NOMO-1 treated with dmso at 0.1 percent for 144 hours (cell line): ENCODE measurements at regions not wholly inside any gene's neighbourhood (a gene's known extent, or its start where the extent isn't known, plus 50 kb on each side); places are given as distances from the start of the nearest gene placed in this dataset.
"Not testable (repeated sequence)": the region's sequence is repeated elsewhere in the genome, so short reads cannot be mapped to it uniquely, and the experiment has no call there.

Experiments used
- DNase-seq: peaks from one replicate; lab custom pipeline; 2025; ENCODE audit not compliant: unreplicated experiment; lab: John Stamatoyannopoulos, UW

DNA sequence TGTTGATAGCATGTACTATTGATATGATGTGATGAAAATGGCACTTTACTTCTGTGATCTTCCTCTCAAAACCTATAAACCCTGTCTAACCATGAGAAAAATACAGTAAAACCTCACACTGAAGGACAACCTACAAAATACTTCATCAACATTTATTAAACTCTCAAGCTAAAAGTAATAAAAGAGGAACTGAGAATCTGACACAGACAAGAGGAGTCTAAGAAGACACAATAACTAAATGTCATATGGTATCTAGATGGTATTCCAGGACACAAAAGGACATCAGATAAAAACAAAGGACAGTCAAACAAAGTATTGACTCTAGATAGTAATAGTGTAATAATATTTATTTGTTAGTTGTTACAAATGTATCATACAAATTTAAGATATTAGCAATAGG is 655.3 kb downstream of the SH3BGRL start:
- no peak for DNase-seq

DNA sequence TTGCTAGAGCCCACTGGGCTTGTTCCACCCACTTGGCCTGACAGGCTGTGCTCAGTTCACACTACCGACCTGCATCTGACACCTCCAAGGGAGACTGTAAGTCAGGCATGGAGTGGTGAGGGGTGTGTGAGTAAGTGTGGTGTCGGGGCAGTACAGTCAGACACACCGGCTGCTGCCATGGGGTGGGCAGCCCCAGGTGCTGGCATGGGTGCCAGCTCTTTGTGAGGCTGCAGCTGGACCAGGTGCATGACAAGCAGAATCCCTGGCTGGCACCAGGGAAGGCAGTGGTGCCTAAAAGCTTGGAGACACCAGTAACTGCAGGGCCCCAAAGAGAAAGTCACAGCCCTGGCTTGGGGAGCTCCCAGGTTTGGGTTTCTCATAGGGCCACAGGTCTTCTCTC is 665.0 kb downstream of the SH3BGRL start:
- no peak for DNase-seq

- DNase-seq = no peak
These were observed 667.1 kb downstream of the SH3BGRL start for GRCh38 chrX:81868979-81869378.

GRCh38 chrX:81874807-81875206 is 672.9 kb downstream of the SH3BGRL start:
- no peak for DNase-seq

GRCh38 chrX:81875800-81876199 is 673.9 kb downstream of the SH3BGRL start:
- DNase-seq = no peak

- DNase-seq = no peak
These were observed 674.5 kb downstream of the SH3BGRL start for GRCh38 chrX:81876437-81876836.

- no peak for DNase-seq
These were observed 688.6 kb downstream of the SH3BGRL start for GRCh38 chrX:81890521-81890920.

DNA sequence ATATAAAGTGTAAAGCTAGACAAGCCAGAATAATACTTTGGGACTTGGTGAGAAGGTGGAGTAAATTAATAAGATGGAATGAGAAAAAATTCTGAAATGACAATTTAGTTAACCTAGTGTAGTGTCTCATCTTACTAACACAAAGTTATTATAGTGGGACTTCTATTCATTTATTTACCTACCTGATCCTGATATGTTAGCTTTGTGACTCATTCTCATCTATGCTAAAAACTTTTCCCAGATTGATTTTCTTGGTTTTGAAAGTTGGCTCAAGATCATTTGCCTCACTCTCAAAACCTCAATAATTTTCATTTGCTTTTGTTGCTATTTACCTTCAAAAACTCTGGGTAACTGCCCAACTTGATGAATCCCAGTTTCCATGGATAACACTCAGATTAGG is 698.6 kb downstream of the SH3BGRL start:
- no peak for DNase-seq

GRCh38 chrX:81925812-81926211 is 723.9 kb downstream of the SH3BGRL start:
- DNase-seq = no peak

GRCh38 chrX:81945911-81946310 is 744.0 kb downstream of the SH3BGRL start:
- not testable (repeated sequence) for DNase-seq

DNA sequence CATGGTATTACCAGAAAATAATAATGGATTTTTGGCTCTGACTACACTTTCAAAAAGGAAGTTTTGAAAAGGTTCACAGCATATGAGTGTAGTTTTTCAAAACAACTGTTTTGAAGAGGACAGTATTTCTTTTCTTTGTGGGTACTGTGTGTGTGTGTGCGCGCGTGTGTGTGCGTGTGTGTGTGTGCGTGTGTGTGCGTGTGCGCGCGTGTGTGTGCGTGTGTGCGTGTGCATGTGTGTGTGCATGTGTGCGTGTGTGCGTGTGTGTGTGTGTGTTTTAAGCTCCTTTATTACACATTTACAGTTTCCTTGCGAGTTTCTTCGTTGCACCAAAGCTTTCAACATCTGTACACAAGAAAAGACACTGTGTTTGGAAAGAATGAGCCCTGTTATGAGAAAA is 755.4 kb downstream of the SH3BGRL start:
- no peak for DNase-seq

GRCh38 chrX:81957900-81958545 is 756.1 kb downstream of the SH3BGRL start:
- peak; percentile 38 for DNase-seq

DNA sequence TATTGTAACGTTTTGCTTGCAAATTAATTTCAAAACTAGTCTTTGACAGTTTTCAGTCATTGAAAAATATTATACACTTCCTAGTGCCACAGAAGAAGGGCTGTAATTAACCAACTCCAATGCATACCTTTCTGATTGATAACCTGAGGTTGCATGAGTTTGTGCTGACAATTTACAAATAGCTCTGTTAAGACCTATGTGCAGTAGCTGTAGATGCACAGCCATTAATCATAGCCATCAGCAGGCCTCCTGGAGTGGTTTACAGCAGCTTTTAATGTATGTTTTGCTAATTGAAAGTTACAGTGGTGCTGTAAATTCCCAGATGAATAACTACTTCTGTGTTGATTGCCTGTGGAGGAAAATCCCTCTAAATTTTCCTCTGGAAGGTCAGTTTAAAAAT is 758.1 kb downstream of the SH3BGRL start:
- DNase-seq = no peak

DNA sequence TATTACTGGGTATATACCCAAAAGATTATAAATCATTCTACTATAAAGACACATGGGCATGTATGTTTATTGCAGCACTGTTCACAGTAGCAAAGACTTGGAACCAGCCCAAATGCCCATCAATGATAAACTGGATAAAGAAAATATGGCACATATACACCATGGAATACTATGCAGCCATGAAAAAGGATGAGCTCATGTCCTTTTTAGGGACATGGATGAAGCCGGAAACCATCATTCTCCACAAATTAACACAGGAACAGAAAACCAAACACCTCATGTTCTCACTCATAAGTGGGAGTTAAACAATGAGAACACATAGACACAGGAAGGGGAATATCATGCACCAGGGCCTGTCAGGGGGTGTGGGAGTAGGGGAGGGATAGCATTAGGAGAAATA is 772.5 kb downstream of the SH3BGRL start:
- DNase-seq = not testable (repeated sequence)

DNA sequence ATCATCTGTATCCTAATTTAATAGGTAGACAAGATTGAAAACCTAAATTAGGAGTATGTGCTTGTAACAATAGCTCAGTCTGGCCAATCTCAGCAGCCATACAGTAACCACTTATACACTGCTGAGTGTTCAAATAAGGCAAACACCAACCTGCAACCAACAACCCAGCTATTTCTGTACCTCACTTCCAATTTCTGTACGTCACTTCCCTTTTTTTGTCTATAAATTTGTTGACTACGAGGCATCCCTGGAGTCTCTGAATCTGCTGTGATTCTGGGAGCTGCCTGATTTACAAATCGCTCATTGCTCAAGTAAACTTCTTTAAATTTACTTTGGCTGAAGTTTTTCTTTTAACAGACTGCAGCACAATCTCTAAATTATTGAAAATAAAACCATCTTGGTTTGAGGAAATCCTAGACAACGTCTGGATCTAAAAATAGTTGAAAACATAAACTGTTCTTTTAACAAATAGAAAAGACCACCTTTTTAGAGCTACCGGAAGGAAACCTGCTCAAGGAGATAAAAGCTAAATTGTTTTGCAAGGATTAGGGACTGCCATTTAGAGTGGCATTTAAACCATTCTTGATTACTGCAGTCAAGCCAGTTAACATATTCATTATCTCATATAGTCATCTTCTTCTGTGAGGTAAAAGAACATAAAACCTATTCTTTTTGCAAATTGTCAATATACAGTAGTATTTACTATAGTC is 778.1 kb downstream of the SH3BGRL start:
- no peak for DNase-seq

GRCh38 chrX:81987217-81987616 is 785.3 kb downstream of the SH3BGRL start:
- not testable (repeated sequence) for DNase-seq

GRCh38 chrX:81996166-81996565 is 794.3 kb downstream of the SH3BGRL start:
- DNase-seq = no peak

DNA sequence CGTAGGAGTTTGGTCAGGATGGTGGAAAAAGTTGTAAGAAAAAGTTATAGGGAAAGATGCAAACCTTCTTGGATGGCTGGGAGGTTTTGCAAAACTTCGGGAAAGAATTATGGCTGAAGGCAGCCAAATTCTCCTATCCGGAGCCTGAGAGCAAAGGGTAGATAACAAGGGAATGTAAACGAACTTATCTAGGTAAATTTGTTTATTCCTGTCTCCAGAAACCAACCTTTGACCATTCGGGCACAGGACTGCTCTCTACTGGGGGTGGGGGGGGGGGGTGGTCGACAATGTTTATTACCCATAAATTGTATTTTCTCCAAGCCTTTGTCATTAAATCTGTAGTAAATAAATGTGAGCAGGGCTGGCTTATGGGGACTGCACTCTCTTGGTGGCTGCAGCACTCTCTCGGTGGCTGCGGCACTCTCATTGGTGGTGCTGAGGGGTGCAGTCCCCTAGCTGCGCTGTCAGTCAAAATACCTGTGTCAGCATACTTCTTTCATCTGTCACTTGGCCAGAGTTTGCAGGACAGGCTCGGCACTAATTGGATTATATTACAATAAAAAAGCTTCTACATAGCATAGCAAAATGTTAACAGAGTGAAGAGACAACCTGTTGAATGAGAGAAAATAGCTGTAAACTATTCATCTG is 827.8 kb downstream of the SH3BGRL start:
- DNase-seq = no peak

DNA sequence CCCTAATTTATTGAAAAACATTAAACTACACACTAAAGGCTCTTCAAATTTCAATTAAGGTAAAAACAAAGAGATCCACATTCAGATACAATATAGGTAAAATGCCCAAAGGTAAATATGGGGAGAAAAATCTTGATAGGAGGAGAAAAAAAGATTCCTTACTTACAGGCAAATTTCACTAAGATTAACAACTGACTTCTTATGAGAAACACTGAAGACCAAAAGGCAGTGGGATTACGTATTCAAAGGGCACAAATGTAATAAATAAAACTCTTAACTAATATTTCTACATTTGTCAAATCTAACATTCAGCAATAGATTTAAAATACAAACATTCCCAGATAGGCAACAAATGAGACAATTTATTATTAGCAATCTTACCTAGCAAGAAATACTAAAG is 829.3 kb downstream of the SH3BGRL start:
- DNase-seq = no peak

- no peak for DNase-seq
These were observed 836.9 kb downstream of the SH3BGRL start for GRCh38 chrX:82038793-82039192.

- no peak for DNase-seq
These were observed 839.1 kb downstream of the SH3BGRL start for GRCh38 chrX:82041034-82041433.

DNA sequence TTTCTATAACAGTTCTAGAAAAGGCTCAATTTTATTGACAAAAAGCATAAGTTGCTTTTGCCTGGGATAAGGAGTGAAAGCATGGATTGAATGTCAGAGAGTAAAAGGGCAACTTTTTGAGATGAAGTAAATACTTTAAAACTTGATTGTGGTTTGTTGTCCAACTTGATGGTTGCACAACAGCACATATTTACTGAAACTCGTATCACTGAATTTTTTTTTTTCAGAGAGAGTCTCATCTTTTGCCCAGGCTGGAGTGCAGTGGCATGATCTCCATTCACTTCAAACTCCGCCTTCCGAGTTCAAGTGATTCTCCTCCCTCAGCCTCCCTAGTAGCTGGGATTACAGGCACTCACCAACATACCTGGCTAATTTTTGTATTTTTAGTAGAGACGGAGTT is 856.8 kb downstream of the SH3BGRL start:
- no peak for DNase-seq
